ENCODE measurements at regions not wholly inside any gene's neighbourhood (a gene's known extent, or its start where the extent isn't known, plus 50 kb on each side); places are given as distances from the start of the nearest gene placed in this dataset.

DNA sequence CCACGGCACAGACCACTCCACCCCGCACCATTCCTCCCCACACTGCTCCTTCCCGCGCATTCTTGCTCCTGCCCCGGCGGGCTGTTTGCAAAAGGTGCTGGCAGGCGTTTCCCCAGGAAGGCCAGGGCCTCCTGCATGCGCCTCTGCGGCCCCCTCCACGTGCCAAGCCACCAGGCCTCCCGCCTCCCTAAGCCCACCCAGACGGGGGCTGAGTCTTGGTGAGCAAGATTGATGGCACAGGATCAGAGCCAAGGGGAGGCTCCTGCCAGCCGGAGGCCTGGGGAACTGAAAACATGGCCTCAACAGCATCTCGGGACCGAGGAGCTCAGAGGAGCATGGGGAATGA is 328.3 kb upstream of the DIO3 start:
- TF ChIP-seq, protein P1, sequence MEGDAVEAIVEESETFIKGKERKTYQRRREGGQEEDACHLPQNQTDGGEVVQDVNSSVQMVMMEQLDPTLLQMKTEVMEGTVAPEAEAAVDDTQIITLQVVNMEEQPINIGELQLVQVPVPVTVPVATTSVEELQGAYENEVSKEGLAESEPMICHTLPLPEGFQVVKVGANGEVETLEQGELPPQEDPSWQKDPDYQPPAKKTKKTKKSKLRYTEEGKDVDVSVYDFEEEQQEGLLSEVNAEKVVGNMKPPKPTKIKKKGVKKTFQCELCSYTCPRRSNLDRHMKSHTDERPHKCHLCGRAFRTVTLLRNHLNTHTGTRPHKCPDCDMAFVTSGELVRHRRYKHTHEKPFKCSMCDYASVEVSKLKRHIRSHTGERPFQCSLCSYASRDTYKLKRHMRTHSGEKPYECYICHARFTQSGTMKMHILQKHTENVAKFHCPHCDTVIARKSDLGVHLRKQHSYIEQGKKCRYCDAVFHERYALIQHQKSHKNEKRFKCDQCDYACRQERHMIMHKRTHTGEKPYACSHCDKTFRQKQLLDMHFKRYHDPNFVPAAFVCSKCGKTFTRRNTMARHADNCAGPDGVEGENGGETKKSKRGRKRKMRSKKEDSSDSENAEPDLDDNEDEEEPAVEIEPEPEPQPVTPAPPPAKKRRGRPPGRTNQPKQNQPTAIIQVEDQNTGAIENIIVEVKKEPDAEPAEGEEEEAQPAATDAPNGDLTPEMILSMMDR (IDR thresholded peaks at IDR 0.05) = no peak
- no peak for TF ChIP-seq POLR2AphosphoS5 (IDR thresholded peaks at IDR 0.05; ENCODE audit: insufficient read depth in 1 of 2, low read depth in 1 of 2)

Data from vagina (tissue), 2 donors.